Gastroesophageal sphincter (tissue), 3 donors: ENCODE measurements at regions not wholly inside any gene's neighbourhood (a gene's known extent, or its start where the extent isn't known, plus 50 kb on each side); places are given as distances from the start of the nearest gene placed in this dataset.

Source experiments
- EP300 ChIP-seq: sonication (generic); formaldehyde crosslinking; IDR thresholded peaks from one replicate; pipeline ENCODE4 v1.6.1; 2017; ENCODE audit warnings: antibody characterized with exemption, mild to moderate bottlenecking
- POLR2AphosphoS5 ChIP-seq: sonication (generic); formaldehyde crosslinking; IDR thresholded peaks from one replicate; pipeline ENCODE4 v1.6.1; 2017; ENCODE audit warnings: antibody characterized with exemption
- TF ChIP-seq, protein P1 (sequence below), 4 experiments: fragments of 200-600 bp in 2 of 4; fragments of 450-650 bp in 2 of 4; sonication (generic) in 1 of 4; IDR thresholded peaks; one replicate each; pipeline ENCODE4 v1.5.1; 2017 to 2019; ENCODE audit warnings: antibody characterized with exemption in 4 of 4, mild to moderate bottlenecking in 2 of 4, moderate library complexity in 2 of 4

DNA sequence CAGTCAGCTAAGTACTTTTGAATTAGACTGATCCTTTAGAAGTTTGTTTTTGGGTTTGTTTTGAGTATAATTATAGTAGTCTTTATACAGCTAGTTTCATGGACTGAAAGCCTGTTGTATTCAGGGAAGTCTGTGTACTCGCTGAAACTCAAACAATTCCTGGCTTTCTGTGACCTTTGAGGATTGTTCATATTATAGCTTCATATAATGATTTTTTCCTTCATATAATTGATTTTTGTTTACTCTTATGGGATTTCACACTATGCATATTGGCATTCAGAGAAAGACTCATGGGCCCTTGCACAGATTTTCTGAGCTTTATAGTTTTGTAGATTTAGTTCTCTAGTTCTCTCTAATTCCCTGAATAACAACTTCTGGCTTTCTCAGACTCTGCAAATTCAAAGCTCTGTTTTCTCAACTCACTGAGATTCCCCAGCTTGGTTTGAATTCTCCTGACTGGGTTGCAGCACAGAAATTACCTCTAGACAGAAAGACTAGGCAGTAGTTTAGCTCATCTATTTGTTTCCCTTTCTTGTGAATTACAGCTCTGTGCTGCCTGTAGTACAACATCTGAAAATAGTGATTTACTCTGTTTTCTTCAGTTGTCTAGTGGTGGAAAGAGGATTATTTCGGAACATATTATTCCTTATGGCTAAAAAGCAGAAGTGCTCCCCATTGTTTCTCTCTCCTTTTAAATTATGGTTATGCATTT lies 495.9 kb upstream of the CNTNAP5 start:
- TF ChIP-seq, protein P1, sequence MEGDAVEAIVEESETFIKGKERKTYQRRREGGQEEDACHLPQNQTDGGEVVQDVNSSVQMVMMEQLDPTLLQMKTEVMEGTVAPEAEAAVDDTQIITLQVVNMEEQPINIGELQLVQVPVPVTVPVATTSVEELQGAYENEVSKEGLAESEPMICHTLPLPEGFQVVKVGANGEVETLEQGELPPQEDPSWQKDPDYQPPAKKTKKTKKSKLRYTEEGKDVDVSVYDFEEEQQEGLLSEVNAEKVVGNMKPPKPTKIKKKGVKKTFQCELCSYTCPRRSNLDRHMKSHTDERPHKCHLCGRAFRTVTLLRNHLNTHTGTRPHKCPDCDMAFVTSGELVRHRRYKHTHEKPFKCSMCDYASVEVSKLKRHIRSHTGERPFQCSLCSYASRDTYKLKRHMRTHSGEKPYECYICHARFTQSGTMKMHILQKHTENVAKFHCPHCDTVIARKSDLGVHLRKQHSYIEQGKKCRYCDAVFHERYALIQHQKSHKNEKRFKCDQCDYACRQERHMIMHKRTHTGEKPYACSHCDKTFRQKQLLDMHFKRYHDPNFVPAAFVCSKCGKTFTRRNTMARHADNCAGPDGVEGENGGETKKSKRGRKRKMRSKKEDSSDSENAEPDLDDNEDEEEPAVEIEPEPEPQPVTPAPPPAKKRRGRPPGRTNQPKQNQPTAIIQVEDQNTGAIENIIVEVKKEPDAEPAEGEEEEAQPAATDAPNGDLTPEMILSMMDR (IDR thresholded peaks at IDR 0.05): no peak
- TF ChIP-seq POLR2AphosphoS5 (no peak), EP300 (no peak)
